NCI-H748 (cell line): ENCODE measurements at regions not wholly inside any gene's neighbourhood (a gene's known extent, or its start where the extent isn't known, plus 50 kb on each side); places are given as distances from the start of the nearest gene placed in this dataset.
"Not testable (repeated sequence)": the region's sequence is repeated elsewhere in the genome, so short reads cannot be mapped to it uniquely, and the experiment has no call there.

ENCODE experiments used
- DNase-seq: peaks from one replicate; lab custom pipeline; 2025; ENCODE audit not compliant: unreplicated experiment; lab: John Stamatoyannopoulos, UW

GRCh38 chr9:78383130-78383529, 86.2 kb downstream of the PSAT1 start:
- no peak for DNase-seq

- no peak for DNase-seq
Measured at GRCh38 chr9:78386348-78386747, 89.4 kb downstream of the PSAT1 start.

GRCh38 chr9:78386773-78387172, 89.8 kb downstream of the PSAT1 start:
- DNase-seq: no peak

GRCh38 chr9:78393340-78393739, 96.4 kb downstream of the PSAT1 start:
- no peak for DNase-seq

GRCh38 chr9:78393932-78394331, 97.0 kb downstream of the PSAT1 start:
- DNase-seq: no peak

- no peak for DNase-seq
Measured at GRCh38 chr9:78396087-78396486, 99.2 kb downstream of the PSAT1 start.

- peak; percentile 24 for DNase-seq
Measured at GRCh38 chr9:78397045-78397444, 100.1 kb downstream of the PSAT1 start.

- peak; percentile 79 for DNase-seq
Measured at GRCh38 chr9:78397454-78397853, 100.5 kb downstream of the PSAT1 start.

- no peak for DNase-seq
Measured at GRCh38 chr9:78399153-78399552, 102.2 kb downstream of the PSAT1 start.

- no peak for DNase-seq
Measured at GRCh38 chr9:78400496-78400895, 103.6 kb downstream of the PSAT1 start.

- no peak for DNase-seq
Measured at GRCh38 chr9:78405461-78405860, 108.5 kb downstream of the PSAT1 start.

GRCh38 chr9:78406146-78406545, 109.2 kb downstream of the PSAT1 start:
- DNase-seq: no peak

- DNase-seq: no peak
Measured at GRCh38 chr9:78406933-78407332, 110.0 kb downstream of the PSAT1 start.

GRCh38 chr9:78407636-78408312, 110.8 kb downstream of the PSAT1 start:
- no peak for DNase-seq

- no peak for DNase-seq
Measured at GRCh38 chr9:78408388-78408787, 111.5 kb downstream of the PSAT1 start.

- not testable (repeated sequence) for DNase-seq
Measured at GRCh38 chr9:78409928-78410510, 113.1 kb downstream of the PSAT1 start.

- no peak for DNase-seq
Measured at GRCh38 chr9:78422309-78422708, 125.4 kb downstream of the PSAT1 start.

- DNase-seq: no peak
Measured at GRCh38 chr9:78424299-78424698, 127.4 kb downstream of the PSAT1 start.

- DNase-seq: no peak
Measured at GRCh38 chr9:78428640-78429039, 131.7 kb downstream of the PSAT1 start.

- no peak for DNase-seq
Measured at GRCh38 chr9:78430387-78430786, 133.5 kb downstream of the PSAT1 start.

GRCh38 chr9:78431039-78431438, 134.1 kb downstream of the PSAT1 start:
- not testable (repeated sequence) for DNase-seq

GRCh38 chr9:78436873-78437272, 139.9 kb downstream of the PSAT1 start:
- DNase-seq: no peak

- DNase-seq: no peak
Measured at GRCh38 chr9:78437296-78437695, 140.4 kb downstream of the PSAT1 start.
